ENCODE measurements at regions not wholly inside any gene's neighbourhood (a gene's known extent, or its start where the extent isn't known, plus 50 kb on each side); places are given as distances from the start of the nearest gene placed in this dataset.

- Histone ChIP-seq H3K9me3 (replicated peaks; ENCODE audit: control insufficient read depth, insufficient read depth, low read depth, low read length) (no peaks in the 10 kb centered on the region), H3K79me2 (ENCODE audit: control insufficient read depth, insufficient read depth, low read length) (no peaks in the 10 kb centered on the region), H3K4me2 (ENCODE audit: insufficient read depth, low read length) (no peak overlapping the region), H3K27me3 (ENCODE audit: control insufficient read depth in 2 of 2, insufficient read depth in 2 of 2, low read length in 2 of 2) (no peaks in the 10 kb centered on the region), H3K4me1 (replicated peaks in 1 of 2; ENCODE audit: control insufficient read depth in 2 of 2, insufficient read depth in 2 of 2, low read length in 2 of 2) (no peaks in the 10 kb centered on the region), H3K27ac (ENCODE audit: extremely low read depth, low read depth, low read length) (no peak overlapping the region), H3K9me1 (ENCODE audit: control insufficient read depth, insufficient read depth, low read length) (no peaks in the 10 kb centered on the region), H4K20me1 (replicated peaks; ENCODE audit: control insufficient read depth, insufficient read depth, low read length) (no peaks in the 10 kb centered on the region), H3K9ac (ENCODE audit: insufficient read depth in 1 of 2, low read depth in 2 of 2, low read length in 2 of 2) (no peak overlapping the region), H3K36me3 (ENCODE audit: control insufficient read depth, insufficient read depth, low read length) (no peaks in the 10 kb centered on the region), H2AFZ (ENCODE audit: low read depth, low read length) (no peak overlapping the region), H3K4me3 (no peak overlapping the region)
- no peak for DNase-seq (ENCODE audit: extremely low read depth in 1 of 4, low spot score in 3 of 4)
- BruUV-seq (replicated peaks) = no TSS peak
- CTCF ChIA-PET (ENCODE audit: low intra/inter-chr PET ratio) = no interaction called here
- ATAC-seq = no peak
- no peak for FAIRE-seq
- in situ Hi-C loops (cut with MboI) = no loop called here
- POLR2A ChIA-PET = interaction anchor here (0.7 kb wide), 1 partner anchor 55 kb away, joined by 3 read pairs; no protein-coding TSS in a partner anchor
- intact Hi-C loops (cut with micrococcal nuclease) = no loop called here
- WGBS (ENCODE audit: insufficient coverage, low coverage, missing lambda C conversion rate) = 5% methylated on average over 3 of the region's 3 CpGs
- TF ChIP-seq ZNF445 (CRISPR knock-in tag; IDR thresholded peaks at IDR 0.05; ENCODE audit: low read depth) (no peak), TBP (optimal IDR thresholded peaks at IDR 0.05; ENCODE audit: low read depth, low read length) (no peak), KLF10 (CRISPR knock-in tag; IDR thresholded peaks at IDR 0.05) (no peak), ATF2 (CRISPR knock-in tag; IDR thresholded peaks at IDR 0.05) (no peak), HMBOX1 (IDR thresholded peaks at IDR 0.05) (no peak), PKNOX1 (IDR thresholded peaks at IDR 0.05) (no peak), BMI1 (IDR thresholded peaks at IDR 0.05; ENCODE audit: low read length) (no peak), VEZF1 (CRISPR knock-in tag; IDR thresholded peaks at IDR 0.05) (no peak), FOXA1 (IDR thresholded peaks at IDR 0.05; ENCODE audit: borderline replicate concordance) (no peak), ZHX1 (conservative IDR thresholded peaks at IDR 0.05; ENCODE audit: low read length) (no peak), TAF15 (IDR thresholded peaks at IDR 0.05; ENCODE audit: low read depth, low read length) (no peak), ELF2 (CRISPR knock-in tag; IDR thresholded peaks at IDR 0.05) (no peak), PRMT5 (CRISPR knock-in tag; IDR thresholded peaks at IDR 0.05) (no peak)
Measured at GRCh38 chr3:22244761-22245521, 493.9 kb upstream of the ZNF385D start.
